HCT116 (cell line): ENCODE measurements at regions not wholly inside any gene's neighbourhood (a gene's known extent, or its start where the extent isn't known, plus 50 kb on each side); places are given as distances from the start of the nearest gene placed in this dataset.

Source experiments
- ATAC-seq: fragments of 200-7000 bp; cut with Tn5 transposase; 2 replicates; pipeline ENCODE4 v1.9.1; 2020; ENCODE audit warnings: mild to moderate bottlenecking, moderate library complexity
- BruUV-seq: library from RNA; stranded (reverse); fragments of 400-500 nt; replicated peaks from 2 replicates; lab custom pipeline; 2021; lab: Mats Ljungman, UMichigan
- CTCF ChIA-PET: fragments of 300-600 bp; sonication (Branson Sonifier 250); formaldehyde crosslinking; loops from one replicate; lab custom pipeline; 2021; ENCODE audit warnings: antibody characterized with exemption; lab: Charles Lee
- POLR2A ChIA-PET: fragments of 300-600, 350-600 bp; sonication (Branson Sonifier 250); formaldehyde crosslinking; loops from one replicate; lab custom pipeline; 2021; ENCODE audit warnings: antibody characterized with exemption; lab: Charles Lee
- RAD21 ChIA-PET, 2 experiments: fragments of 300-600 bp; sonication (Branson Sonifier 250); formaldehyde crosslinking; loops; one replicate each; lab custom pipeline; 2023; ENCODE audit warnings: low total read pairs in 2 of 2; ENCODE audit not compliant: uncharacterized antibody in 2 of 2, unreplicated experiment in 2 of 2, low non-redundant PET in 1 of 2; lab: Charles Lee
- DNase-seq: peaks from one replicate; pipeline ENCODE4 v3.0.0-alpha.2; 2010; ENCODE audit warnings: low read depth, low spot score
- H2AFZ ChIP-seq: fragments of 200-600 bp; shearing (Covaris generic), sonication (generic); 2 replicates; pipeline ENCODE4 v1.6.1; 2017; ENCODE audit warnings: low read depth, mixed run types, mixed read lengths, antibody characterized with exemption, low read length; ENCODE audit not compliant: poor library complexity, severe bottlenecking
- H3K27ac ChIP-seq: 2 replicates; pipeline ENCODE4 v1.5.1; 2012; ENCODE audit warnings: low read depth, low read length
- H3K27me3 ChIP-seq: fragments of 200-600 bp; sonication (generic); 2 replicates; pipeline ENCODE4 v1.6.1; 2016; ENCODE audit warnings: mixed run types, low read length, mixed read lengths; ENCODE audit not compliant: insufficient read depth
- H3K36me3 ChIP-seq, 2 experiments: fragments of 200-500 bp in 1 of 2; fragments of 200-600 bp in 1 of 2; sonication (Bioruptor generic) in 1 of 2; sonication (generic) in 1 of 2; 2 replicates each; pipeline versions ENCODE4 v1.5.1 to v1.6.1; 2014 to 2016; ENCODE audit warnings: low read length in 2 of 2, inconsistent platforms in 1 of 2, mixed read lengths in 1 of 2, mixed run types in 1 of 2; ENCODE audit not compliant: insufficient read depth in 2 of 2, control insufficient read depth in 1 of 2
- H3K4me1 ChIP-seq, 2 experiments: fragments of 200-600 bp in 1 of 2; sonication (generic) in 1 of 2; 2 replicates each; pipeline versions ENCODE4 v1.5.1 to v1.6.1; 2012 to 2017; ENCODE audit warnings: low read length in 2 of 2, inconsistent platforms in 1 of 2, mild to moderate bottlenecking in 1 of 2, mixed read lengths in 1 of 2, mixed run types in 1 of 2, moderate library complexity in 1 of 2; ENCODE audit not compliant: insufficient read depth in 2 of 2, control insufficient read depth in 1 of 2
- H3K4me2 ChIP-seq: fragments of 200-600 bp; sonication (generic); 2 replicates; pipeline ENCODE4 v1.6.1; 2017; ENCODE audit warnings: mixed run types, low read length, mixed read lengths
- H3K4me3 ChIP-seq, 2 experiments: fragments of 200-600 bp in 1 of 2; sonication (generic) in 1 of 2; replicated peaks in 1 of 2; 2 replicates each; pipeline ENCODE4 v1.5.1; 2011 to 2016; ENCODE audit warnings: low read length in 2 of 2, control low read depth in 1 of 2, low read depth in 1 of 2, mild to moderate bottlenecking in 1 of 2, mixed read lengths in 1 of 2, mixed run types in 1 of 2
- H3K79me2 ChIP-seq: fragments of 200-600 bp; sonication (generic); 2 replicates; pipeline ENCODE4 v1.6.1; 2017; ENCODE audit warnings: mild to moderate bottlenecking, mixed run types, low read length, moderate library complexity, mixed read lengths; ENCODE audit not compliant: insufficient read depth
- H3K9ac ChIP-seq: fragments of 200-600 bp; sonication (generic); 2 replicates; pipeline ENCODE4 v1.6.1; 2016; ENCODE audit warnings: low read length, mixed read lengths
- H3K9me2 ChIP-seq: fragments of 200-600 bp; sonication (generic), shearing (Covaris generic); 2 replicates; pipeline ENCODE4 v1.6.1; 2017; ENCODE audit warnings: mixed run types, mild to moderate bottlenecking, moderate library complexity; ENCODE audit not compliant: insufficient read depth
- H3K9me3 ChIP-seq, 2 experiments: fragments of 200-500 bp in 1 of 2; fragments of 200-600 bp in 1 of 2; sonication (Bioruptor generic) in 1 of 2; sonication (generic) in 1 of 2; 2 replicates each; pipeline ENCODE4 v1.6.1; 2014 to 2017; ENCODE audit warnings: low read length in 2 of 2, mixed read lengths in 2 of 2, inconsistent platforms in 1 of 2, low read depth in 1 of 2, mild to moderate bottlenecking in 1 of 2, mixed run types in 1 of 2, moderate library complexity in 1 of 2; ENCODE audit not compliant: control insufficient read depth in 1 of 2, insufficient read depth in 1 of 2
- H4K20me1 ChIP-seq: fragments of 200-600 bp; sonication (generic), shearing (Covaris generic); 2 replicates; pipeline ENCODE4 v1.6.1; 2017; ENCODE audit warnings: mixed run types, mild to moderate bottlenecking, moderate library complexity; ENCODE audit not compliant: insufficient read depth
- CEBPB ChIP-seq: IDR thresholded peaks from 2 replicates; pipeline ENCODE4 v1.6.1; 2012; ENCODE audit warnings: low read depth
- CTCF ChIP-seq, 3 experiments: fragments of 200-600 bp in 1 of 3; sonication (generic) in 1 of 3; IDR thresholded peaks in 2 of 3; conservative IDR thresholded peaks in 1 of 3; 2 replicates each; pipeline ENCODE4 v1.5.1; 2012 to 2017; ENCODE audit warnings: low read depth in 2 of 3, low read length in 2 of 3, antibody characterized with exemption in 1 of 3, borderline replicate concordance in 1 of 3, control low read depth in 1 of 3, mild to moderate bottlenecking in 1 of 3, mixed read lengths in 1 of 3, mixed run types in 1 of 3, moderate library complexity in 1 of 3; ENCODE audit not compliant: insufficient read depth in 1 of 3
- EZH2 ChIP-seq: fragments of 200-600 bp; sonication (generic); IDR thresholded peaks from 2 replicates; pipeline ENCODE4 v1.6.1; 2017; ENCODE audit warnings: antibody characterized with exemption, mixed run types
- EZH2phosphoT487 ChIP-seq: fragments of 200-600 bp; IDR thresholded peaks from 2 replicates; pipeline ENCODE4 v1.6.1; 2018; ENCODE audit warnings: antibody characterized with exemption, borderline replicate concordance
- FOSL1 ChIP-seq: IDR thresholded peaks from 2 replicates; pipeline ENCODE4 v1.6.1; 2012; ENCODE audit warnings: low read depth
- JUND ChIP-seq: IDR thresholded peaks from 2 replicates; pipeline ENCODE4 v1.6.1; 2012
- RAD21 ChIP-seq: IDR thresholded peaks from 2 replicates; pipeline ENCODE4 v1.6.1; 2012; ENCODE audit warnings: low read depth, mild to moderate bottlenecking
- SIN3A ChIP-seq: IDR thresholded peaks from 2 replicates; pipeline ENCODE4 v1.6.1; 2012; ENCODE audit warnings: low read depth
- SP1 ChIP-seq: IDR thresholded peaks from 2 replicates; pipeline ENCODE4 v1.6.1; 2012; ENCODE audit warnings: low read depth
- TCF7L2 ChIP-seq: IDR thresholded peaks from 2 replicates; pipeline ENCODE4 v1.7.0; 2011; ENCODE audit warnings: borderline replicate concordance, inconsistent platforms; ENCODE audit not compliant: insufficient read depth, insufficient read length; ENCODE audit errors: extremely low read depth
- ZBTB33 ChIP-seq: IDR thresholded peaks from 2 replicates; pipeline ENCODE4 v1.6.1; 2011; ENCODE audit warnings: mild to moderate bottlenecking, low read length, moderate library complexity; ENCODE audit not compliant: insufficient replicate concordance; ENCODE audit errors: extremely low read depth
- ZFX ChIP-seq: fragments of 450-650 bp; IDR thresholded peaks from 2 replicates; pipeline ENCODE4 v1.6.1; 2017
- intact Hi-C: fragments of 100-400 bp; cut with micrococcal nuclease; formaldehyde crosslinking; loops from 2 replicates; pipeline ENCODE4 v1.10.0; 2022
- TF ChIP-seq, protein P1 (sequence below): IDR thresholded peaks from 2 replicates; pipeline ENCODE4 v1.6.1; 2012
- TF ChIP-seq, protein P2 (sequence below): IDR thresholded peaks from 2 replicates; pipeline ENCODE4 v1.6.1; 2012

DNA sequence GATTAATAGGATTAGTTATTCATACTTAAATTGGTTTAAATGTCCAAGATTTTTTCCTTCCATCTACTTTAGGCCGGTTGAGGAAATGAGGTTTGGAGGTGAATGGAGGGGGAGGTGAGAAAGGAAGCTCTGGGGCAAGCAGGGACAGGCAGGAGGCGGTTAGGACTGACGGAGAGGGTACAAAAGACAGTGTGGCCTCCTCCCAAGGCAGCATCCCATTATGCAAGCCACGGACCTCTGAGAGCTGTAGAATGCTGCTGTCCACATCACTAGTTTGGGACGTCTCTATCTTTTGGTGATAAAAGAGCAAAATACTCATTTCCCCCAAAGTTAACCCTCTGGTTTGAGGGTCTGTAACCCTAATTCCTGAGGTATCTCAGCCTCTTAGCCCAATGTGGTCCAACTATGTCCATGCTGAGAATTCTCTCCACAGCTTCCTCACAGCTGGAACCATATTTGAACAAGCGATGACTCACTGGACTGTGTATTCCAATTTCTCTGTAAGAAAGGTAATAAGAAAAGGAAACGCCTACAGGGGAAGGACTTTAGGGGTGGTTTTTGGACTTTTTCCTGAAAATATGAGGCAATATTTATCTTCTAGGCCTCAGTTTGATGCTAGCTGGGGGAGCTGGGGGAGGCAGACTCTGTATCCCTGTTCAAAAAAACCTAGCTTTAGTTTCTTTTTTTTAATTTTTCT, 172.2 kb downstream of the TFAP2B start:
- ChIA-PET POLR2A (no interaction called here), CTCF (no interaction called here), RAD21 (no interaction called here)
- no peak overlapping the region for H3K27ac ChIP-seq
- no peak for DNase-seq
- H3K79me2 ChIP-seq, result no peaks in the 10 kb centered on the region
- no peaks in the 10 kb centered on the region for H3K4me1 ChIP-seq
- intact Hi-C loops, result no loop called here
- no peaks in the 10 kb centered on the region for H3K9me2 ChIP-seq
- H2AFZ ChIP-seq, result no peak overlapping the region
- H3K4me2 ChIP-seq, result no peak overlapping the region
- H3K27me3 ChIP-seq, result no peaks in the 10 kb centered on the region
- H4K20me1 ChIP-seq, result no peaks in the 10 kb centered on the region
- H3K9me3 ChIP-seq, result peaks cover 14 to 15% of the 10 kb centered on the region in 2 experiments; a peak in 2 of 4 replicates
- TF ChIP-seq CTCF (IDR thresholded peaks at IDR 0.05 in 2 of 3, conservative IDR thresholded peaks at IDR 0.05 in 1 of 3; ENCODE audit: borderline replicate concordance in 1 of 3, insufficient read depth in 1 of 3, low read depth in 2 of 3, low read length in 2 of 3) (no peak), JUND (no peak), EZH2 (no peak), ZFX (no peak), SIN3A (no peak), FOSL1 (no peak), RAD21 (no peak), TCF7L2 (no peak), SP1 (no peak), ZBTB33 (no peak), EZH2phosphoT487 (no peak), CEBPB (no peak)
- TF ChIP-seq, protein P1, sequence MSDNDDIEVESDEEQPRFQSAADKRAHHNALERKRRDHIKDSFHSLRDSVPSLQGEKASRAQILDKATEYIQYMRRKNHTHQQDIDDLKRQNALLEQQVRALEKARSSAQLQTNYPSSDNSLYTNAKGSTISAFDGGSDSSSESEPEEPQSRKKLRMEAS, result no peak
- TF ChIP-seq, protein P2, sequence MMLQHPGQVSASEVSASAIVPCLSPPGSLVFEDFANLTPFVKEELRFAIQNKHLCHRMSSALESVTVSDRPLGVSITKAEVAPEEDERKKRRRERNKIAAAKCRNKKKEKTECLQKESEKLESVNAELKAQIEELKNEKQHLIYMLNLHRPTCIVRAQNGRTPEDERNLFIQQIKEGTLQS, result no peak
- H3K4me3 ChIP-seq, result no peak overlapping the region
- no TSS peak for BruUV-seq
- H3K36me3 ChIP-seq, result no peaks in the 10 kb centered on the region
- H3K9ac ChIP-seq, result no peak overlapping the region
- ATAC-seq, result no peak
